HCT116 (cell line): ENCODE measurements at regions not wholly inside any gene's neighbourhood (a gene's known extent, or its start where the extent isn't known, plus 50 kb on each side); places are given as distances from the start of the nearest gene placed in this dataset.
"Not testable (repeated sequence)": the region's sequence is repeated elsewhere in the genome, so short reads cannot be mapped to it uniquely, and the experiment has no call there.

Source experiments
- ATAC-seq: fragments of 200-7000 bp; cut with Tn5 transposase; 2 replicates; pipeline ENCODE4 v1.9.1; 2020; ENCODE audit warnings: mild to moderate bottlenecking, moderate library complexity
- BruUV-seq: library from RNA; stranded (reverse); fragments of 400-500 nt; replicated peaks from 2 replicates; lab custom pipeline; 2021; lab: Mats Ljungman, UMichigan
- CTCF ChIA-PET: fragments of 300-600 bp; sonication (Branson Sonifier 250); formaldehyde crosslinking; loops from one replicate; lab custom pipeline; 2021; ENCODE audit warnings: antibody characterized with exemption; lab: Charles Lee
- POLR2A ChIA-PET: fragments of 300-600, 350-600 bp; sonication (Branson Sonifier 250); formaldehyde crosslinking; loops from one replicate; lab custom pipeline; 2021; ENCODE audit warnings: antibody characterized with exemption; lab: Charles Lee
- RAD21 ChIA-PET, 2 experiments: fragments of 300-600 bp; sonication (Branson Sonifier 250); formaldehyde crosslinking; loops; one replicate each; lab custom pipeline; 2023; ENCODE audit warnings: low total read pairs in 2 of 2; ENCODE audit not compliant: uncharacterized antibody in 2 of 2, unreplicated experiment in 2 of 2, low non-redundant PET in 1 of 2; lab: Charles Lee
- DNase-seq: peaks from one replicate; pipeline ENCODE4 v3.0.0-alpha.2; 2010; ENCODE audit warnings: low read depth, low spot score
- H2AFZ ChIP-seq: fragments of 200-600 bp; shearing (Covaris generic), sonication (generic); 2 replicates; pipeline ENCODE4 v1.6.1; 2017; ENCODE audit warnings: low read depth, mixed run types, mixed read lengths, antibody characterized with exemption, low read length; ENCODE audit not compliant: poor library complexity, severe bottlenecking
- H3K27ac ChIP-seq: 2 replicates; pipeline ENCODE4 v1.5.1; 2012; ENCODE audit warnings: low read depth, low read length
- H3K27me3 ChIP-seq: fragments of 200-600 bp; sonication (generic); 2 replicates; pipeline ENCODE4 v1.6.1; 2016; ENCODE audit warnings: mixed run types, low read length, mixed read lengths; ENCODE audit not compliant: insufficient read depth
- H3K36me3 ChIP-seq, 2 experiments: fragments of 200-500 bp in 1 of 2; fragments of 200-600 bp in 1 of 2; sonication (Bioruptor generic) in 1 of 2; sonication (generic) in 1 of 2; 2 replicates each; pipeline versions ENCODE4 v1.5.1 to v1.6.1; 2014 to 2016; ENCODE audit warnings: low read length in 2 of 2, inconsistent platforms in 1 of 2, mixed read lengths in 1 of 2, mixed run types in 1 of 2; ENCODE audit not compliant: insufficient read depth in 2 of 2, control insufficient read depth in 1 of 2
- H3K4me1 ChIP-seq, 2 experiments: fragments of 200-600 bp in 1 of 2; sonication (generic) in 1 of 2; 2 replicates each; pipeline versions ENCODE4 v1.5.1 to v1.6.1; 2012 to 2017; ENCODE audit warnings: low read length in 2 of 2, inconsistent platforms in 1 of 2, mild to moderate bottlenecking in 1 of 2, mixed read lengths in 1 of 2, mixed run types in 1 of 2, moderate library complexity in 1 of 2; ENCODE audit not compliant: insufficient read depth in 2 of 2, control insufficient read depth in 1 of 2
- H3K4me2 ChIP-seq: fragments of 200-600 bp; sonication (generic); 2 replicates; pipeline ENCODE4 v1.6.1; 2017; ENCODE audit warnings: mixed run types, low read length, mixed read lengths
- H3K4me3 ChIP-seq, 2 experiments: fragments of 200-600 bp in 1 of 2; sonication (generic) in 1 of 2; replicated peaks in 1 of 2; 2 replicates each; pipeline ENCODE4 v1.5.1; 2011 to 2016; ENCODE audit warnings: low read length in 2 of 2, control low read depth in 1 of 2, low read depth in 1 of 2, mild to moderate bottlenecking in 1 of 2, mixed read lengths in 1 of 2, mixed run types in 1 of 2
- H3K79me2 ChIP-seq: fragments of 200-600 bp; sonication (generic); 2 replicates; pipeline ENCODE4 v1.6.1; 2017; ENCODE audit warnings: mild to moderate bottlenecking, mixed run types, low read length, moderate library complexity, mixed read lengths; ENCODE audit not compliant: insufficient read depth
- H3K9ac ChIP-seq: fragments of 200-600 bp; sonication (generic); 2 replicates; pipeline ENCODE4 v1.6.1; 2016; ENCODE audit warnings: low read length, mixed read lengths
- H3K9me2 ChIP-seq: fragments of 200-600 bp; sonication (generic), shearing (Covaris generic); 2 replicates; pipeline ENCODE4 v1.6.1; 2017; ENCODE audit warnings: mixed run types, mild to moderate bottlenecking, moderate library complexity; ENCODE audit not compliant: insufficient read depth
- H3K9me3 ChIP-seq, 2 experiments: fragments of 200-500 bp in 1 of 2; fragments of 200-600 bp in 1 of 2; sonication (Bioruptor generic) in 1 of 2; sonication (generic) in 1 of 2; 2 replicates each; pipeline ENCODE4 v1.6.1; 2014 to 2017; ENCODE audit warnings: low read length in 2 of 2, mixed read lengths in 2 of 2, inconsistent platforms in 1 of 2, low read depth in 1 of 2, mild to moderate bottlenecking in 1 of 2, mixed run types in 1 of 2, moderate library complexity in 1 of 2; ENCODE audit not compliant: control insufficient read depth in 1 of 2, insufficient read depth in 1 of 2
- H4K20me1 ChIP-seq: fragments of 200-600 bp; sonication (generic), shearing (Covaris generic); 2 replicates; pipeline ENCODE4 v1.6.1; 2017; ENCODE audit warnings: mixed run types, mild to moderate bottlenecking, moderate library complexity; ENCODE audit not compliant: insufficient read depth
- intact Hi-C: fragments of 100-400 bp; cut with micrococcal nuclease; formaldehyde crosslinking; loops from 2 replicates; pipeline ENCODE4 v1.10.0; 2022

GRCh38 chr2:90039093-90039492 lies 1347.6 kb downstream of the RPIA start:
- H3K4me3 ChIP-seq, BruUV-seq, H3K4me1 ChIP-seq, H3K79me2 ChIP-seq, POLR2A ChIA-PET, H3K9ac ChIP-seq, CTCF ChIA-PET, H3K9me2 ChIP-seq, H3K4me2 ChIP-seq, RAD21 ChIA-PET, H3K27ac ChIP-seq, H3K27me3 ChIP-seq, H4K20me1 ChIP-seq, H3K9me3 ChIP-seq, ATAC-seq, H3K36me3 ChIP-seq, H2AFZ ChIP-seq, DNase-seq, intact Hi-C loops: not testable (repeated sequence)

- H3K4me1 ChIP-seq, CTCF ChIA-PET: not testable (repeated sequence)
These were observed 1356.3 kb downstream of the RPIA start for GRCh38 chr2:90047776-90048175.

DNA sequence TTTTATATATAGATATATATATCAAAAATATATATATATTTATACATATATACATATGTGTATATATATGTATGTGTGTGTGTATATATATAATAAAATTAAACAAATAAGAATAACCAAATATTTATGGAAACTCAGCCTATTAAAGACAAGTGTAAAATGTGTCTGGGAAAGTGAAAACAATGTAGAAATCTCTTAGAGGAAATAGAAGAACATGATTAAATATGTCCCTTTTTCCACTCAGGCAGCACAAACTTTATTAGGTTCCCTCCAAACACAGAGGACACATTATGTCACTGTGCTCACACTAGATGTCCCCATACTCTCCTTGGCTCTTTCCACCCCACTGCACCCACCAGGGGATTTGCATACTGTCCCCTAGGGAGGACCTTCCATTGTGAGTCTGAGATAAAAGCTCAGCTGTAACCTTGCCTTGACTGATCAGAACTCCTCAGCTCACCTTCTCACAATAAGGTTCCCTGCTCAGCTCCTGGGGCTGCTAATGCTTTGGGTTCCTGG lies 1360.7 kb downstream of the RPIA start:
- H3K27ac ChIP-seq, H3K9ac ChIP-seq, H4K20me1 ChIP-seq, CTCF ChIA-PET, POLR2A ChIA-PET, H3K4me1 ChIP-seq, H3K36me3 ChIP-seq, H3K9me2 ChIP-seq, H3K79me2 ChIP-seq, H3K27me3 ChIP-seq, H3K4me2 ChIP-seq, H3K4me3 ChIP-seq, H2AFZ ChIP-seq, DNase-seq, BruUV-seq, intact Hi-C loops, ATAC-seq, H3K9me3 ChIP-seq, RAD21 ChIA-PET: not testable (repeated sequence)

More at GRCh38 chr2:90047776-90048175, 1356.3 kb downstream of the RPIA start:
- DNase-seq, intact Hi-C loops, RAD21 ChIA-PET, ATAC-seq, H4K20me1 ChIP-seq, H3K9ac ChIP-seq, H3K9me3 ChIP-seq, H3K4me3 ChIP-seq, H3K9me2 ChIP-seq, H3K27me3 ChIP-seq, POLR2A ChIA-PET, H3K36me3 ChIP-seq, H2AFZ ChIP-seq, H3K27ac ChIP-seq, H3K4me2 ChIP-seq, H3K79me2 ChIP-seq, BruUV-seq: not testable (repeated sequence)
